Neuronal stem cell (in vitro differentiated cells): ENCODE measurements at regions not wholly inside any gene's neighbourhood (a gene's known extent, or its start where the extent isn't known, plus 50 kb on each side); places are given as distances from the start of the nearest gene placed in this dataset.

Experiments
- DNase-seq: peaks from one replicate; pipeline ENCODE4 v3.0.0-alpha.2; 2013; ENCODE audit warnings: low spot score
- H2AFZ ChIP-seq: one replicate; pipeline ENCODE4 v1.6.1; 2013; ENCODE audit warnings: mild to moderate bottlenecking, low read length, inconsistent platforms
- H2AK5ac ChIP-seq: 2 replicates; pipeline ENCODE4 v1.6.1; 2013; ENCODE audit warnings: low read depth, mild to moderate bottlenecking, inconsistent platforms, low read length, moderate library complexity, mixed read lengths
- H2BK120ac ChIP-seq: 2 replicates; pipeline ENCODE4 v1.6.1; 2013; ENCODE audit warnings: low read depth, mild to moderate bottlenecking, inconsistent platforms, low read length, moderate library complexity, mixed read lengths
- H2BK12ac ChIP-seq: one replicate; pipeline ENCODE4 v1.6.1; 2013; ENCODE audit warnings: low read length, inconsistent platforms
- H2BK15ac ChIP-seq: 2 replicates; pipeline ENCODE4 v1.6.1; 2013; ENCODE audit warnings: mild to moderate bottlenecking, low read length, inconsistent platforms, mixed read lengths
- H2BK5ac ChIP-seq: one replicate; pipeline ENCODE4 v1.6.1; 2013; ENCODE audit warnings: inconsistent platforms, mild to moderate bottlenecking, low read length, moderate library complexity
- H3K14ac ChIP-seq: one replicate; pipeline ENCODE4 v1.6.1; 2013; ENCODE audit warnings: low read length, inconsistent platforms
- H3K18ac ChIP-seq: 2 replicates; pipeline ENCODE4 v1.6.1; 2013; ENCODE audit warnings: low read length, inconsistent platforms
- H3K23ac ChIP-seq: 2 replicates; pipeline ENCODE4 v1.6.1; 2013; ENCODE audit warnings: low read depth, mild to moderate bottlenecking, mixed read lengths, low read length, inconsistent platforms; ENCODE audit not compliant: poor library complexity
- H3K27ac ChIP-seq: replicated peaks from 3 replicates; pipeline ENCODE4 v1.5.1; 2013; ENCODE audit warnings: low read length, inconsistent platforms
- H3K27me3 ChIP-seq, 3 experiments: 2 replicates each; pipeline ENCODE4 v1.6.1; 2013; ENCODE audit warnings: low read length in 3 of 3, mild to moderate bottlenecking in 2 of 3, inconsistent platforms in 1 of 3, low read depth in 1 of 3, mixed read lengths in 1 of 3, moderate library complexity in 1 of 3; ENCODE audit not compliant: control insufficient read depth in 3 of 3, insufficient read depth in 3 of 3
- H3K36me3 ChIP-seq, 2 donors: replicated peaks in 1 of 2; 2 replicates each; pipeline ENCODE4 v1.6.1; 2013; ENCODE audit warnings: low read length in 2 of 2; ENCODE audit not compliant: control insufficient read depth in 2 of 2, insufficient read depth in 2 of 2
- H3K4ac ChIP-seq: 2 replicates; pipeline ENCODE4 v1.6.1; 2013; ENCODE audit warnings: inconsistent platforms, mild to moderate bottlenecking, low read length, moderate library complexity
- H3K4me1 ChIP-seq, 2 donors: 1 replicate in 1 of 2; 2 replicates in 1 of 2; pipeline ENCODE4 v1.6.1; 2013; ENCODE audit warnings: low read length in 2 of 2, low read depth in 1 of 2; ENCODE audit not compliant: control insufficient read depth in 2 of 2, insufficient read depth in 1 of 2
- H3K4me2 ChIP-seq: one replicate; pipeline ENCODE4 v1.6.1; 2013; ENCODE audit warnings: mild to moderate bottlenecking, low read length, inconsistent platforms; ENCODE audit not compliant: insufficient read depth, poor library complexity, severe bottlenecking
- H3K4me3 ChIP-seq, 2 donors: 2 replicates each; pipeline ENCODE4 v1.5.1; 2013; ENCODE audit warnings: low read length in 2 of 2, mild to moderate bottlenecking in 2 of 2, inconsistent platforms in 1 of 2, moderate library complexity in 1 of 2
- H3K79me1 ChIP-seq: one replicate; pipeline ENCODE4 v1.6.1; 2013; ENCODE audit warnings: low read depth, mild to moderate bottlenecking, inconsistent platforms, low read length, moderate library complexity
- H3K9ac ChIP-seq: one replicate; pipeline ENCODE4 v1.6.1; 2013; ENCODE audit warnings: mild to moderate bottlenecking, low read depth, low read length, inconsistent platforms; ENCODE audit not compliant: poor library complexity
- H3K9me3 ChIP-seq, 2 donors: replicated peaks in 1 of 2; 2 replicates each; pipeline versions ENCODE3 to v1.6.1; 2013; ENCODE audit warnings: low read length in 2 of 2, mild to moderate bottlenecking in 2 of 2, inconsistent platforms in 1 of 2, low read depth in 1 of 2, mixed read lengths in 1 of 2, moderate library complexity in 1 of 2; ENCODE audit not compliant: control insufficient read depth in 2 of 2, insufficient read depth in 1 of 2
- H4K8ac ChIP-seq: one replicate; pipeline ENCODE4 v1.6.1; 2013; ENCODE audit warnings: low read depth, mild to moderate bottlenecking, inconsistent platforms, low read length, moderate library complexity
- H4K91ac ChIP-seq: one replicate; pipeline ENCODE4 v1.6.1; 2013; ENCODE audit warnings: low read length, low read depth, mild to moderate bottlenecking, inconsistent platforms; ENCODE audit not compliant: poor library complexity
- WGBS, 2 donors: extraction: QIAGEN DNeasy Blood & Tissue Kit; methylation state at CpG; one replicate each; pipeline ENCODE4 v1.1.7; 2013; ENCODE audit warnings: missing lambda C conversion rate in 2 of 2, mixed read lengths in 1 of 2; ENCODE audit not compliant: insufficient read length in 2 of 2, insufficient replicate concordance in 1 of 2; ENCODE audit errors: extremely low coverage in 2 of 2; 5-methylcytosine and 5-hydroxymethylcytosine counted together

- H2BK120ac ChIP-seq, result no peak overlapping the region
- no peaks in the 10 kb centered on the region for H3K79me1 ChIP-seq
- H3K36me3 ChIP-seq, result no peaks in the 10 kb centered on the region
- no peak overlapping the region for H3K14ac ChIP-seq
- H3K9me3 ChIP-seq, result no peaks in the 10 kb centered on the region
- no peak overlapping the region for H2BK15ac ChIP-seq
- H2BK12ac ChIP-seq, result no peak overlapping the region
- no peak overlapping the region for H2BK5ac ChIP-seq
- H3K18ac ChIP-seq, result no peak overlapping the region
- no peak overlapping the region for H4K91ac ChIP-seq
- no peak overlapping the region for H2AFZ ChIP-seq
- no peak overlapping the region for H2AK5ac ChIP-seq
- H3K27ac ChIP-seq, result no peak overlapping the region
- no peak overlapping the region for H4K8ac ChIP-seq
- no CpG with 5 or more reads among the region's 3 CpGs for WGBS, 2 donors
- H3K4me2 ChIP-seq, result no peak overlapping the region
- no peak overlapping the region for H3K4ac ChIP-seq
- no peak overlapping the region for H3K23ac ChIP-seq
- no peak overlapping the region for H3K9ac ChIP-seq
- no peak for DNase-seq
- no peaks in the 10 kb centered on the region for H3K27me3 ChIP-seq
- no peaks in the 10 kb centered on the region for H3K4me1 ChIP-seq
- H3K4me3 ChIP-seq, result no peak overlapping the region
These were observed 503.9 kb downstream of the DNAJB9 start for GRCh38 chr7:109073543-109073942.

- H3K27me3 ChIP-seq, result no peaks in the 10 kb centered on the region
- H2BK15ac ChIP-seq, result no peak overlapping the region
- no peak overlapping the region for H3K4ac ChIP-seq
- no peak overlapping the region for H2AFZ ChIP-seq
- H2BK12ac ChIP-seq, result no peak overlapping the region
- DNase-seq, result no peak
- H3K9me3 ChIP-seq, result no peaks in the 10 kb centered on the region
- H4K91ac ChIP-seq, result no peak overlapping the region
- H3K36me3 ChIP-seq, result no peaks in the 10 kb centered on the region
- no peak overlapping the region for H4K8ac ChIP-seq
- H3K14ac ChIP-seq, result no peak overlapping the region
- no CpG with 5 or more reads among the region's 2 CpGs for WGBS, 2 donors
- no peak overlapping the region for H2BK5ac ChIP-seq
- H3K23ac ChIP-seq, result no peak overlapping the region
- H3K4me1 ChIP-seq, result no peaks in the 10 kb centered on the region
- no peak overlapping the region for H3K9ac ChIP-seq
- H3K79me1 ChIP-seq, result no peaks in the 10 kb centered on the region
- no peak overlapping the region for H2AK5ac ChIP-seq
- H2BK120ac ChIP-seq, result no peak overlapping the region
- H3K4me2 ChIP-seq, result no peak overlapping the region
- no peak overlapping the region for H3K4me3 ChIP-seq
- H3K27ac ChIP-seq, result no peak overlapping the region
- H3K18ac ChIP-seq, result no peak overlapping the region
These were observed 506.8 kb downstream of the DNAJB9 start for GRCh38 chr7:109076396-109076972.

- Histone ChIP-seq H2BK5ac (no peak overlapping the region), H3K4me3 (no peak overlapping the region), H3K79me1 (no peaks in the 10 kb centered on the region), H3K27ac (no peak overlapping the region), H2BK12ac (no peak overlapping the region), H3K4ac (no peak overlapping the region), H3K9ac (no peak overlapping the region), H3K9me3 (no peaks in the 10 kb centered on the region), H2AK5ac (no peak overlapping the region), H3K27me3 (no peaks in the 10 kb centered on the region), H2BK15ac (no peak overlapping the region), H4K91ac (no peak overlapping the region), H3K23ac (no peak overlapping the region), H2AFZ (no peak overlapping the region), H2BK120ac (no peak overlapping the region), H3K18ac (no peak overlapping the region), H4K8ac (no peak overlapping the region), H3K14ac (no peak overlapping the region), H3K4me1 (no peaks in the 10 kb centered on the region), H3K4me2 (no peak overlapping the region), H3K36me3 (no peaks in the 10 kb centered on the region)
- no peak for DNase-seq
- WGBS, 2 donors, result no CpG with 5 or more reads among the region's 1 CpG
These were observed 521.4 kb downstream of the DNAJB9 start for GRCh38 chr7:109091042-109091441.

- Histone ChIP-seq H3K4me3 (no peak overlapping the region), H3K27ac (no peak overlapping the region)
- no CpG with 5 or more reads among the region's 1 CpG for WGBS, 2 donors
These were observed 522.6 kb downstream of the DNAJB9 start for GRCh38 chr7:109092268-109092667.

More at GRCh38 chr7:109092268-109092667, 522.6 kb downstream of the DNAJB9 start:
- Histone ChIP-seq H4K8ac (no peak overlapping the region), H2BK5ac (no peak overlapping the region), H3K23ac (no peak overlapping the region), H4K91ac (no peak overlapping the region), H2BK12ac (no peak overlapping the region), H3K27me3 (no peaks in the 10 kb centered on the region), H3K4ac (no peak overlapping the region), H3K4me1 (no peaks in the 10 kb centered on the region), H2AFZ (no peak overlapping the region), H2BK120ac (no peak overlapping the region), H3K79me1 (no peaks in the 10 kb centered on the region), H3K14ac (no peak overlapping the region), H2BK15ac (no peak overlapping the region), H2AK5ac (no peak overlapping the region), H3K18ac (no peak overlapping the region), H3K4me2 (no peak overlapping the region), H3K36me3 (no peaks in the 10 kb centered on the region), H3K9ac (no peak overlapping the region), H3K9me3 (no peaks in the 10 kb centered on the region)
- no peak for DNase-seq
